ENCODE measurements at regions not wholly inside any gene's neighbourhood (a gene's known extent, or its start where the extent isn't known, plus 50 kb on each side); places are given as distances from the start of the nearest gene placed in this dataset.

- no peaks in the 10 kb centered on the region for H3K9me3 ChIP-seq
- H3K36me3 ChIP-seq (replicated peaks), result no peaks in the 10 kb centered on the region
- in situ Hi-C loops (cut with MboI; ENCODE audit: low sequenced_read_pairs), result no loop called here
- no peaks in the 10 kb centered on the region for H3K4me1 ChIP-seq
- DNase-seq (ENCODE audit: low spot score in 2 of 2), result no peak
- H3K27me3 ChIP-seq (ENCODE audit: low read depth), result no peaks in the 10 kb centered on the region
- H3K4me3 ChIP-seq, result no peak overlapping the region
Measured at GRCh38 chr15:97053635-97054034, 723.1 kb downstream of the NR2F2 start.

DNA sequence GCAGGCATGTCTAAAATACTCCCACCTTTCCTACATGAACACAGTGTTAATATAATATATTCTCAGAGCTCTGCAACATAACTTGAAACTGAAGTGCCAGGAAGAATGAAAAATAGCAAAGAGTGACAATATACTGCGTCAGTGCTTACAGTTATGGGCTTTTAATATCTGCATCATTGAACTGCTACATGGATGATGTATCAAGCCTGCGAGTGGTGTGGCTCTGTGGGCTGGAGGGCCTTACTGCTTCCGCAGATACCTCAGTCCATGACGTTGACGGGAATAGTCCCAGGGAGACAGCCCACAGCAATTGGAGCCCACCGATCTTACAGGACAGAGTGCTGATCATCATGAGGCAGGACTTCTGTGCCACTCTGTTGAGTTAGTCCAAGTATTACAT is 727.0 kb downstream of the NR2F2 start:
- no peaks in the 10 kb centered on the region for H3K4me1 ChIP-seq
- in situ Hi-C loops (cut with MboI; ENCODE audit: low sequenced_read_pairs), result no loop called here
- no peak for DNase-seq (ENCODE audit: low spot score in 2 of 2)
- H3K36me3 ChIP-seq (replicated peaks), result no peaks in the 10 kb centered on the region
- no peak overlapping the region for H3K4me3 ChIP-seq
- no peaks in the 10 kb centered on the region for H3K9me3 ChIP-seq
- H3K27me3 ChIP-seq (ENCODE audit: low read depth), result no peaks in the 10 kb centered on the region

DNA sequence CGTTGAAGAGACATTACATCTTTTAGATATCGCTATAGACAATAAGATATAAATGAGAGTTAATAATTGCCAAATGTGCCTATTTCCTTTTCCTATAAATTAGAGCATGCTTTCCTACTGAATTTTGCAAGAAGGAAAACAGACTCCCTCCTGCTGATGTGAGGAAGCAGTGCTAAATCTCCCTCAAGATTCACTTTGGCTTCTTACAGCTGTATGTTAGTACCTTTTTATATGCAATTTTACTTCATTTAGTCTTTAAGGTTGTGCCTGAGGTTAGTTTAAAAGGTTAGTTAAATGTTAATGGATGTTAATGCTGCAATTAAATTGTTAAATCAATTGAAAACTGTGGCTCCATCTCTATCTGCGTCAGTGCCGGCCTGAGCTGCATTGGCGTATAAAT is 728.8 kb downstream of the NR2F2 start:
- in situ Hi-C loops (cut with MboI; ENCODE audit: low sequenced_read_pairs), result no loop called here
- H3K27me3 ChIP-seq (ENCODE audit: low read depth), result no peaks in the 10 kb centered on the region

GRCh38 chr15:97061392-97061791 is 730.9 kb downstream of the NR2F2 start:
- in situ Hi-C loops (cut with MboI; ENCODE audit: low sequenced_read_pairs), result no loop called here
- Histone ChIP-seq H3K4me3 (no peak overlapping the region), H3K27me3 (ENCODE audit: low read depth) (no peaks in the 10 kb centered on the region), H3K9me3 (no peaks in the 10 kb centered on the region), H3K36me3 (replicated peaks) (no peaks in the 10 kb centered on the region), H3K4me1 (no peaks in the 10 kb centered on the region)
- DNase-seq (ENCODE audit: low spot score in 2 of 2), result no peak

More for the DNA sequence above, 728.8 kb downstream of the NR2F2 start:
- Histone ChIP-seq H3K9me3 (no peaks in the 10 kb centered on the region), H3K4me1 (no peaks in the 10 kb centered on the region), H3K36me3 (replicated peaks) (no peaks in the 10 kb centered on the region), H3K4me3 (no peak overlapping the region)
- no peak for DNase-seq (ENCODE audit: low spot score in 2 of 2)

GRCh38 chr15:97071668-97072067 is 741.2 kb downstream of the NR2F2 start:
- H3K4me1 ChIP-seq, result no peaks in the 10 kb centered on the region
- H3K9me3 ChIP-seq, result no peaks in the 10 kb centered on the region
- H3K36me3 ChIP-seq (replicated peaks), result no peaks in the 10 kb centered on the region
- H3K4me3 ChIP-seq, result no peak overlapping the region
- H3K27me3 ChIP-seq (ENCODE audit: low read depth), result no peaks in the 10 kb centered on the region
- in situ Hi-C loops (cut with MboI; ENCODE audit: low sequenced_read_pairs), result no loop called here
- no peak for DNase-seq (ENCODE audit: low spot score in 2 of 2)

DNA sequence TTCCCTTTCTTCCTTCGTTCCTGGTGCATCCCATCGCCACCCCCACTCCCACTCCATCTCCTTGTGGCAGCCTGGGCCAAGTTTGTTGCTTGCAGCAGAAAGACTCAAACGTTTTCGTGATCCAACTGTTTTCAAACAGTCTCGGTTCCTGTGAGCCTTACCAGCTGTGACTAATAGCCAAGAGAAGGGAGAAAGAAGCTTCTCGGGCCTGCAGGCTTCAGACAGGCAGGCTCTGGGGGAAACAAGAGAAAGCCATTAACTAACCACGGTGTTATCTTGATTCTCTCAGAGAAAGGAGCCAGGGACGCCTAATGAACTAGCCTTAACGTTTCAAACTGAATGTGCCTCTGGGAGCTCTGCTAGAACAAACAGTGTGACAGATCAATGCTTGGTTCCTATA is 742.0 kb downstream of the NR2F2 start:
- no peaks in the 10 kb centered on the region for H3K4me1 ChIP-seq
- in situ Hi-C loops (cut with MboI; ENCODE audit: low sequenced_read_pairs), result no loop called here
- H3K36me3 ChIP-seq (replicated peaks), result no peaks in the 10 kb centered on the region

GRCh38 chr15:97076011-97076410 is 745.5 kb downstream of the NR2F2 start:
- no peaks in the 10 kb centered on the region for H3K9me3 ChIP-seq
- H3K4me3 ChIP-seq, result no peak overlapping the region
- H3K36me3 ChIP-seq (replicated peaks), result no peaks in the 10 kb centered on the region
- H3K4me1 ChIP-seq, result no peaks in the 10 kb centered on the region
- no peaks in the 10 kb centered on the region for H3K27me3 ChIP-seq (ENCODE audit: low read depth)
- no peak for DNase-seq (ENCODE audit: low spot score in 2 of 2)
- in situ Hi-C loops (cut with MboI; ENCODE audit: low sequenced_read_pairs), result no loop called here

More for the DNA sequence above, 742.0 kb downstream of the NR2F2 start:
- H3K9me3 ChIP-seq, result no peaks in the 10 kb centered on the region
- DNase-seq (ENCODE audit: low spot score in 2 of 2), result no peak
- H3K4me3 ChIP-seq, result no peak overlapping the region
- H3K27me3 ChIP-seq (ENCODE audit: low read depth), result no peaks in the 10 kb centered on the region

DNA sequence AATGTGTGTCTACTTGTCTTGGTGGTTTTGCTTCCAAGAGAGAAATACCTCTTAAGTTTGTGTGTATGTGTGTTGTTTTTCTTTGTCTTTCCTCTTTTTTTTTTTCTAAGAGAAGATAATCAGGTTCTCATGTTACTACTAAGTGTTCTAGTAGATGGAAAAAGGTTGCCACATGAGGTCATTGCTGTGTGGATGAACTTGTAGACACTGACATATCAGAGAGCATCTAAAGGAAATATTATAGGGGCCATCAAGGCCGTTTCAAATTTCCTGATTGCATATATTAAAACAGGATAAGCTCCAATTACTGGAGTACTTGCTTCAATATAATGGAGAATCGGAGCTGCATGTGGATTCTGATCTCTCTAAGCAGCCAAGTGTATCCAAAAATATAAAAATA is 747.5 kb downstream of the NR2F2 start:
- Histone ChIP-seq H3K36me3 (replicated peaks) (no peaks in the 10 kb centered on the region), H3K4me1 (no peaks in the 10 kb centered on the region), H3K4me3 (no peak overlapping the region), H3K27me3 (ENCODE audit: low read depth) (no peaks in the 10 kb centered on the region), H3K9me3 (no peaks in the 10 kb centered on the region)
- no peak for DNase-seq (ENCODE audit: low spot score in 2 of 2)
- in situ Hi-C loops (cut with MboI; ENCODE audit: low sequenced_read_pairs), result no loop called here

- Histone ChIP-seq H3K36me3 (replicated peaks) (no peaks in the 10 kb centered on the region), H3K9me3 (no peaks in the 10 kb centered on the region), H3K4me1 (no peaks in the 10 kb centered on the region), H3K4me3 (no peak overlapping the region), H3K27me3 (ENCODE audit: low read depth) (no peaks in the 10 kb centered on the region)
- DNase-seq (ENCODE audit: low spot score in 2 of 2), result no peak
- in situ Hi-C loops (cut with MboI; ENCODE audit: low sequenced_read_pairs), result no loop called here
Measured at GRCh38 chr15:97078591-97078990, 748.1 kb downstream of the NR2F2 start.

- DNase-seq (ENCODE audit: low spot score in 2 of 2), result no peak
- H3K27me3 ChIP-seq (ENCODE audit: low read depth), result no peaks in the 10 kb centered on the region
- no peaks in the 10 kb centered on the region for H3K9me3 ChIP-seq
- H3K4me3 ChIP-seq, result no peak overlapping the region
- no peaks in the 10 kb centered on the region for H3K4me1 ChIP-seq
- no peaks in the 10 kb centered on the region for H3K36me3 ChIP-seq (replicated peaks)
- in situ Hi-C loops (cut with MboI; ENCODE audit: low sequenced_read_pairs), result no loop called here
Measured at GRCh38 chr15:97081666-97082226, 751.2 kb downstream of the NR2F2 start.

DNA sequence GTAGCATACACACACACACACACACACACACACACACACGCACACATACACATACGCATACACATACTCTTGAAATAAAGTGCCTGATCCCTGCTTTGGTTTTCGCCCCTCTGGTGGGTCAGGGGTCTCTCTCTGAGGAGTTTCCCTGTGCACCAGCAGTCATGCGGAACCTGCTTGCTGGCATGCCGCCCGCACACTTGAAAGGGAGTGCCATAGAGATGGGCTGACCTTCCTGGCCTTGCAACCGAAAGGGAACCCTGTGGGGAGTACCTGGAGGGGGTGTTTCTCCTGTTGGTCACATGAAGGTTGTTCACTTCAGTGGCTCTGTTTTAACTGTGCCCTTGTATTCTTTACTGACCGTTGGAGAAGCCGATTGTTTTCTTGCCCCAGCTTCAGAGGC is 752.3 kb downstream of the NR2F2 start:
- H3K27me3 ChIP-seq (ENCODE audit: low read depth), result no peaks in the 10 kb centered on the region
- in situ Hi-C loops (cut with MboI; ENCODE audit: low sequenced_read_pairs), result no loop called here
- no peaks in the 10 kb centered on the region for H3K4me1 ChIP-seq
- no peak overlapping the region for H3K4me3 ChIP-seq
- no peaks in the 10 kb centered on the region for H3K9me3 ChIP-seq
- H3K36me3 ChIP-seq (replicated peaks), result no peaks in the 10 kb centered on the region
- no peak for DNase-seq (ENCODE audit: low spot score in 2 of 2)

- H3K9me3 ChIP-seq, result no peaks in the 10 kb centered on the region
- no peaks in the 10 kb centered on the region for H3K27me3 ChIP-seq (ENCODE audit: low read depth)
- H3K36me3 ChIP-seq (replicated peaks), result no peaks in the 10 kb centered on the region
- no peak for DNase-seq (ENCODE audit: low spot score in 2 of 2)
- no peak overlapping the region for H3K4me3 ChIP-seq
- in situ Hi-C loops (cut with MboI; ENCODE audit: low sequenced_read_pairs), result no loop called here
- no peaks in the 10 kb centered on the region for H3K4me1 ChIP-seq
Measured at GRCh38 chr15:97084650-97085049, 754.1 kb downstream of the NR2F2 start.

DNA sequence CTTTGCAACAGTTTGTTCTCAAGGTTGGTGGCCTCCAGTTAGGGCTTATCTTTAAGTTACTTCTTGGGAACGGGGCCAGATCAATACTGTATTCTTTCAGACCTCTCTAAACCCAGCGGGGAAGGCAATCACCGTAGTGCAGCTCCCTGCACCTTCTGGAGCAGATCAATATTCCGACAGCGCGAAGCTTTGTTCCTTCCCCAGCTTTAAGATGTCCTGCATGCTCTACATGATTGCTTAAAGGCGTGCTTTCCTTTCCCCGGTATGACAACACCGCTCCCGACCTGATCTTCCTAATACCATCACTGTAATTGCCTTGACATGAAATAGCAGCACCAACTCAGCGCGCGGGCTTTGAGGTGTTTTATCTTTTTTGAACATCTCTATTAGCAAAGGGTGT is 755.2 kb downstream of the NR2F2 start:
- H3K4me3 ChIP-seq, result no peak overlapping the region
- H3K27me3 ChIP-seq (ENCODE audit: low read depth), result no peaks in the 10 kb centered on the region
- H3K36me3 ChIP-seq (replicated peaks), result no peaks in the 10 kb centered on the region
- no peak for DNase-seq (ENCODE audit: low spot score in 2 of 2)
- no peaks in the 10 kb centered on the region for H3K4me1 ChIP-seq
- in situ Hi-C loops (cut with MboI; ENCODE audit: low sequenced_read_pairs), result no loop called here
- H3K9me3 ChIP-seq, result no peaks in the 10 kb centered on the region

- no peaks in the 10 kb centered on the region for H3K4me1 ChIP-seq
- in situ Hi-C loops (cut with MboI; ENCODE audit: low sequenced_read_pairs), result no loop called here
- H3K4me3 ChIP-seq, result no peak overlapping the region
- H3K27me3 ChIP-seq (ENCODE audit: low read depth), result no peaks in the 10 kb centered on the region
- no peak for DNase-seq (ENCODE audit: low spot score in 2 of 2)
- no peaks in the 10 kb centered on the region for H3K36me3 ChIP-seq (replicated peaks)
- no peaks in the 10 kb centered on the region for H3K9me3 ChIP-seq
Measured at GRCh38 chr15:97087006-97087741, 756.7 kb downstream of the NR2F2 start.

GRCh38 chr15:97091093-97091492 is 760.6 kb downstream of the NR2F2 start:
- no peaks in the 10 kb centered on the region for H3K9me3 ChIP-seq
- H3K4me1 ChIP-seq, result no peaks in the 10 kb centered on the region
- DNase-seq (ENCODE audit: low spot score in 2 of 2), result no peak
- in situ Hi-C loops (cut with MboI; ENCODE audit: low sequenced_read_pairs), result no loop called here
- H3K36me3 ChIP-seq (replicated peaks), result no peaks in the 10 kb centered on the region
- no peak overlapping the region for H3K4me3 ChIP-seq
- H3K27me3 ChIP-seq (ENCODE audit: low read depth), result no peaks in the 10 kb centered on the region

Data from HAP-1 (cell line).